Effector memory CD8-positive, alpha-beta T cell (primary cell): ENCODE measurements at regions not wholly inside any gene's neighbourhood (a gene's known extent, or its start where the extent isn't known, plus 50 kb on each side); places are given as distances from the start of the nearest gene placed in this dataset.

Source experiments
- ATAC-seq: fragments of 150-1000 bp; cut with Tn5 transposase; replicated peaks from 2 replicates; pipeline ENCODE4 v1.10.0; 2021; ENCODE audit warnings: mild to moderate bottlenecking, moderate library complexity
- DNase-seq, 3 experiments: peaks; one replicate each; pipeline ENCODE4 v3.0.0; 2021
- H3K27ac Mint-ChIP-seq, 2 donors: one replicate each; pipeline ENCODE4 v1.8.0; 2022; ENCODE audit warnings: mild to moderate bottlenecking in 2 of 2, mixed read lengths in 2 of 2, moderate library complexity in 2 of 2
- H3K27me3 Mint-ChIP-seq, 2 donors: one replicate each; pipeline ENCODE4 v1.8.0; 2022; ENCODE audit warnings: mixed read lengths in 2 of 2
- H3K36me3 Mint-ChIP-seq: one replicate; pipeline ENCODE4 v1.8.0; 2022; ENCODE audit warnings: mild to moderate bottlenecking, moderate library complexity, mixed read lengths; ENCODE audit not compliant: insufficient read depth
- H3K4me1 Mint-ChIP-seq, 2 donors: one replicate each; pipeline ENCODE4 v1.8.0; 2022; ENCODE audit warnings: low read depth in 2 of 2, mixed read lengths in 2 of 2
- H3K4me3 Mint-ChIP-seq, 2 donors: one replicate each; pipeline ENCODE4 v1.8.0; 2022; ENCODE audit warnings: mild to moderate bottlenecking in 2 of 2, mixed read lengths in 2 of 2, moderate library complexity in 2 of 2
- H3K9me3 Mint-ChIP-seq, 2 donors: one replicate each; pipeline ENCODE4 v1.8.0; 2022; ENCODE audit warnings: mixed read lengths in 2 of 2

DNA sequence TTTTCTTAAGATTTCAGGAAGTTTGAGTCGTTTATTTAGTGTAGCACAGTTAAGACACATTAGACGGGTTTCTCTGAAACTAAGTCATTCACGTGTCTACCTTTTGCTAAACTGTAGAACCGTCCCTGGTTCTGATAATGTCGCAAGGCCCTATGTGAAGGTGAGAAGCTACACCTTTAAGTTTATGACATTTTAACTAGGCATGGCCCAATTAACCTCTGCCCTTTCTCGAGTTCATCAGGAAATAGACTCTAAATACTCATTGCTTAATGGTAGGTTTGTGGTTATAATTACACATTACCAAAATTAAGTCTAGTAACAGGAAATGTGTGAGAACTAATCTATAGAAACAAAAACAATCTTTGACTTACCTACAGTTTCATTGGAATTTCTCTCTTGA is 126.6 kb upstream of the FZD8 start:
- ATAC-seq (no peak), DNase-seq (no peak)
- Mint-ChIP-seq H3K9me3 (peaks cover 0 to 2% of the 10 kb centered on the region in 2 donors), H3K27me3 (no peaks in the 10 kb centered on the region), H3K4me3 (no peak overlapping the region), H3K4me1 (no peaks in the 10 kb centered on the region), H3K36me3 (peaks cover 3% of the 10 kb centered on the region), H3K27ac (no peak overlapping the region)

DNA sequence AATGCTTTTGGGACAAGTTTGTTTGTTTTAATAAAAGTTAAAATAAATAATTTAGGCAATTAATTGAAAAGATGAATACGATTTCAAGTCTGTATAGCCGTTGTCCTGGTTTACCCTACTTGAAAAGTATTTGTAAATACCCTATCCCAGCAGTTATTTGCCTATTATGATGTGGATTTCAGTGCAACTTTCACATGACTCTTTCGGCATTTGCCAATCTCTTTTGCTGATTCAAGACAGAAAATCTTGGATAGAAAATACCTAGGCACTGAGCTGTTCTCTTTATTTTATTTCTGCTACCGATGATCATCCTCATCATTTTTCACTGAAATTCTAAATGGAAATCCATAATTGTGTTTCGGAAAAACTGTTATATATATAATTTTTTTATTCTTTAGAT is 125.9 kb upstream of the FZD8 start:
- H3K4me1 Mint-ChIP-seq, result no peaks in the 10 kb centered on the region
- H3K27ac Mint-ChIP-seq, result no peak overlapping the region
- no peak for DNase-seq
- H3K9me3 Mint-ChIP-seq, result peaks cover 0 to 2% of the 10 kb centered on the region in 2 donors
- no peak for ATAC-seq
- no peaks in the 10 kb centered on the region for H3K36me3 Mint-ChIP-seq
- no peak overlapping the region for H3K4me3 Mint-ChIP-seq
- no peaks in the 10 kb centered on the region for H3K27me3 Mint-ChIP-seq

- DNase-seq (no peak), ATAC-seq (no peak)
- H3K4me3 Mint-ChIP-seq, result no peak overlapping the region
- no peaks in the 10 kb centered on the region for H3K36me3 Mint-ChIP-seq
- H3K4me1 Mint-ChIP-seq, result no peaks in the 10 kb centered on the region
- no peak overlapping the region for H3K27ac Mint-ChIP-seq
- peaks cover 0 to 1% of the 10 kb centered on the region in 2 donors for H3K27me3 Mint-ChIP-seq
- H3K9me3 Mint-ChIP-seq, result peaks cover 0 to 2% of the 10 kb centered on the region in 2 donors
These were observed 123.9 kb upstream of the FZD8 start for GRCh38 chr10:35765996-35766395.

DNA sequence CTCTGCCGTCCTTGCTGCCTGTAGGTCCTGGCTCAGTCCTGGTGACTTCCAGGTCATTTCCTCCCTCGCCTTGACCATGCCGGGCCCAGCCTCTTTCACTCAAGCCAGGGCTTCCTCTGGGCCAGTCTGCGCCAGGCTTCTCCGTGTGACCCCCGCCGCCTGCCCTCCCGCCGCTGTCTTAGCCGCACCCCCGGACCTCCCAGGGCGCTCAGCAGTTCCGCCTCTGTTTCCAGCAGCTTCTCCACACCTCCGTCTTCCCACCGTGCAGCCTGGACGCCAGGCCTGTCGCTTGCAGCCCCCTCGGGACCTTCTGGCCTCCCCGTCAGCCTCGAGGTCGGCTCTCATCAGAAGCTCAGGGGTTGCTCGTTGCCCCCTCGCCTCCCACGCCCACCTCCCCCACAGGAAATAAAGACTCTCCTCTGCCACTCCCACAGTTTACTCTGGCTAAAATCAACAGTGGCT is 123.0 kb upstream of the FZD8 start:
- H3K27me3 Mint-ChIP-seq, result peaks cover 0 to 10% of the 10 kb centered on the region in 2 donors
- H3K4me1 Mint-ChIP-seq, result no peaks in the 10 kb centered on the region
- no peaks in the 10 kb centered on the region for H3K36me3 Mint-ChIP-seq
- DNase-seq (no peak), ATAC-seq (no peak)
- H3K9me3 Mint-ChIP-seq, result peaks cover 2 to 8% of the 10 kb centered on the region in 2 donors
- H3K27ac Mint-ChIP-seq, result no peak overlapping the region
- no peak overlapping the region for H3K4me3 Mint-ChIP-seq

DNA sequence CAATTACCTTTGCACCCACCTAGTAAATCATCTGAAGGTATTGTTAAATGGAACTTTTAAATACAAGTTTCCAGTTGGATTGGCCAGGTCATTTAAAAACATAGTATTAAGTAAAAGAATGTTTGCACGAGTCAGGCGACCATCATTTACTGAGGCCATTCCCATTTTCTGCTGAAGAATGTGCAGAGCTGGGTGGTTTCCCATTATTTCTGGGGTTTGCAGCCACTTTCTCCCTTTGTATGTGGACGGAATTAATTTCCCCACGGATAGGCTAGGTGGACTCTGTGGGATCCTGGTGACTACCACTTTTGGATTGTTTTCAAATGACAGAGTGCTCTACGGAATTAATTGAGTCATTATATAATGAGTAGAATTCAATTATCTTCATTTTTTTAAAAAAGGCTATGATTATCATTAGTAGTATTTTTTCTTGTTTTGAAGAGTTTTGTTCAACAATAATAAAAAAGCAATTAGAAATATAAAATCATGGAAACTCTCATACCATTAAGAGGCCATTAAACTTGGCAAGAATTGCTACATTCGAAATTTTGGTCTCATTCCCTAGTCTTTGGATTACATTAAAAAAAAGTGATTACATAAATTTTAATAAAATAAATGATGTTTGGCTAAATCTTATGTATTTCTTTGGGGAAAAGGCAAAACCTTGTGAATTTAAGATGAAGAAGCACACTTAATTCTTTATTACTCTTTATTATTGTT is 120.4 kb upstream of the FZD8 start:
- DNase-seq (no peak), ATAC-seq (no peak)
- Mint-ChIP-seq H3K27ac (no peak overlapping the region), H3K9me3 (peaks cover 2 to 8% of the 10 kb centered on the region in 2 donors), H3K4me1 (no peaks in the 10 kb centered on the region), H3K36me3 (no peaks in the 10 kb centered on the region), H3K4me3 (no peak overlapping the region), H3K27me3 (peaks cover 10 to 12% of the 10 kb centered on the region in 2 donors)

- H3K4me1 Mint-ChIP-seq, result no peaks in the 10 kb centered on the region
These were observed 116.0 kb upstream of the FZD8 start for GRCh38 chr10:35758076-35758475.

DNA sequence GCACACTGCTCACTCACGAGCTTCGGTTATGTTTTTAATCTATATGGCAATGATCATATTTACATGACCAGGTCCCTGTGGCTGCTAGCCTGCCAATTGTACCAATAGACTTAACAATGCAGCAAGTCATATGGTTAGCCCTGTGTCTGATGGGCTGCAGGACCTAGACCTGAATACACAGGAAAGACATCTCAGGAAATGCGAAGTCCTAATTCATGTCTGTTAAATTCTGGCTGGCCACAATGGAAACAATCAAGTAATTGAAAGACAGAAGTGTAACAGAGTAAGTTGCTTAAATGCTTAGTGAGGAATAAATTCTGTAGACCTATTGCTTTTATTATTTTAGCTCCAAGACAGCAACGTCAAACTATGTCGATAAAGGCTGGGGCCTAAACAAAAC is 112.4 kb upstream of the FZD8 start:
- H3K4me1 Mint-ChIP-seq, result no peaks in the 10 kb centered on the region
- no peak overlapping the region for H3K27ac Mint-ChIP-seq
- H3K36me3 Mint-ChIP-seq, result no peaks in the 10 kb centered on the region
- no peak overlapping the region for H3K4me3 Mint-ChIP-seq
- H3K9me3 Mint-ChIP-seq, result peaks cover 0 to 4% of the 10 kb centered on the region in 2 donors
- no peak for DNase-seq
- peaks cover 0 to 12% of the 10 kb centered on the region in 2 donors for H3K27me3 Mint-ChIP-seq
- no peak for ATAC-seq

More at GRCh38 chr10:35758076-35758475, 116.0 kb upstream of the FZD8 start:
- Mint-ChIP-seq H3K27me3 (peaks cover 10 to 12% of the 10 kb centered on the region in 2 donors), H3K4me3 (no peak overlapping the region), H3K27ac (no peak overlapping the region), H3K36me3 (no peaks in the 10 kb centered on the region), H3K9me3 (peaks cover 0 to 8% of the 10 kb centered on the region in 2 donors)
- no peak for ATAC-seq
- no peak for DNase-seq

GRCh38 chr10:35752469-35753461 is 110.7 kb upstream of the FZD8 start:
- Mint-ChIP-seq H3K4me3 (no peak overlapping the region), H3K9me3 (peaks cover 0 to 4% of the 10 kb centered on the region in 2 donors), H3K36me3 (no peaks in the 10 kb centered on the region), H3K27ac (no peak overlapping the region), H3K27me3 (no peaks in the 10 kb centered on the region), H3K4me1 (no peaks in the 10 kb centered on the region)
- no peak for DNase-seq
- ATAC-seq, result no peak

DNA sequence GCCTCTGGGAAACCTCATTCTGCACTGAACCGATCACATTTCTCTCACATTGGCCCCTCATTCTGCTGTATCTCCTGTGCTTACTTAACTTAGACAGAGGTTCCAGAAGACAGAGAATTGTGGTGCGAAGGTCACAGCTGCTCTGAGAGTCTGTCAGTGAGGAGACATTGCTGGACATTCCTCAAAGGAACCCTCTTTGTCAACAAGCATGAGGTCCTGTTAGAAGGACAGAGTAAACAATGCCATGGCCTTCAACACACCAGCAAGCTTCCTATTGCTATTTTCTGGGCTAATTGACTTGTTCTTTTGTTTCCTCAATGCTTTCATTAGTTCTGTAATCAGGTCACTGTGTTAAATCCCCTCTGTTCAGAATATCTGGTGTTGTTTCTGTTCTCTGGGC is 109.3 kb upstream of the FZD8 start:
- Mint-ChIP-seq H3K27me3 (no peaks in the 10 kb centered on the region), H3K27ac (no peak overlapping the region), H3K4me1 (no peaks in the 10 kb centered on the region), H3K4me3 (no peak overlapping the region), H3K36me3 (no peaks in the 10 kb centered on the region), H3K9me3 (peaks cover 0 to 4% of the 10 kb centered on the region in 2 donors)
- ATAC-seq, result no peak
- no peak for DNase-seq

DNA sequence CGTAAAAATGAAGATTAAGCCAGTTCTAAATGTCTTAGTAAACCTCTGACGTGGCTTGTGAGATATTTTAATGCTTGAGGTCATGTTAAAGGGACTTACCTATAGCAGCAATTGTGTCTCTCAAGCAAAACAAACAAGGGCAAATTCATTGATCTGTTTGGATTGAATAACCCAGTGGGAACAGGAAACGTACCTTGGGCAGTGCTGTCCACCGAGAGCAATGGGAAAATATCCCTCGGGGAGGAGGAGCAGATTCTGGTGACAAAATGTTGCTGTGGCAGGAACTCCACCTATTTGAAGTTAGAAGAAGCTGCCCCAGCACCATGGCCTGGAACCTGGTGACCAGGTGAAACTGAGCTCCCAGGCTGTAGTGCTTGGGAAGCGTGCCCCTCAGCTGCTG is 107.1 kb upstream of the FZD8 start:
- H3K27ac Mint-ChIP-seq, result no peak overlapping the region
- peaks cover 0 to 7% of the 10 kb centered on the region in 2 donors for H3K9me3 Mint-ChIP-seq
- H3K4me1 Mint-ChIP-seq, result no peaks in the 10 kb centered on the region
- no peak overlapping the region for H3K4me3 Mint-ChIP-seq
- H3K36me3 Mint-ChIP-seq, result no peaks in the 10 kb centered on the region
- ATAC-seq (no peak), DNase-seq (no peak)
- H3K27me3 Mint-ChIP-seq, result peaks cover 0 to 18% of the 10 kb centered on the region in 2 donors

DNA sequence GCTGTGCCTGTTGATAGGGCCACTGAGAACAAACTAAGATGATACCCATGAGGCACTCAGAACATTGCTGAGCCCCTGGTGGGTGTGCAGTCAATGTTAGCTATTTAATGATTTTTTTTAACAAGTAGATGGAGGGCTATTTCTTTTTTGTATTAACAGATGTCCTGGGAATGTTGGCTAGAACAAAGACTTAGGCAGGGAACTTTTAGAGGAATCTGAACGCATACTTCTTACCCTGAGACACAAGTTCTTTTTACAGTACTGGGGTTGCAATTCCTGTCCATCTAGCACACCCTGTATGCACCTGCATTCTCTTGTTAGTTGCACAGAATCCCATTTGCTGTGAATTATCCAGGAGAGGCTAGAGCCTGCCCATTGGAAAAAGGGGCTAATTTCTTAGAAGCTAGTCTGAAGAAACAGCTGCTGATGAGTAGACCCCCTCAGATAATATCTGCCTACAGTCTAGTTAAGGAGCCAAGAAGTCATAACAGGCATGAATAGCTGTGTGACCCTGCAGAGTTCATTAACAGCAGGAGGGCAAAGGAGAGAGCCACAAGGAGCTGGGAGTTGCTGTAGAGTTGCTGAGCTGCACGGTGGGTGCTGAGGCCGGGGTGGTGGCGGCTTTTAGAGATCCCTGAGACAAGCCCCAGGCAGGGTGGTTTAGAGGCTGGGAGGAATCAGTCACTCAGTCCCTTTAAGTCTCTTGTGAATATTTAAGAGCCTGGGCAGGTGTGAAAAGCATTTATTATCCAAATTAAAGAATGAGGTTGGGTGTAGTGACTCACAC is 103.7 kb upstream of the FZD8 start:
- no peak overlapping the region for H3K27ac Mint-ChIP-seq
- no peak overlapping the region for H3K4me3 Mint-ChIP-seq
- H3K27me3 Mint-ChIP-seq, result peaks cover 0 to 18% of the 10 kb centered on the region in 2 donors
- no peak for ATAC-seq
- peaks cover 0 to 3% of the 10 kb centered on the region in 2 donors for H3K9me3 Mint-ChIP-seq
- no peaks in the 10 kb centered on the region for H3K36me3 Mint-ChIP-seq
- no peaks in the 10 kb centered on the region for H3K4me1 Mint-ChIP-seq
- no peak for DNase-seq

DNA sequence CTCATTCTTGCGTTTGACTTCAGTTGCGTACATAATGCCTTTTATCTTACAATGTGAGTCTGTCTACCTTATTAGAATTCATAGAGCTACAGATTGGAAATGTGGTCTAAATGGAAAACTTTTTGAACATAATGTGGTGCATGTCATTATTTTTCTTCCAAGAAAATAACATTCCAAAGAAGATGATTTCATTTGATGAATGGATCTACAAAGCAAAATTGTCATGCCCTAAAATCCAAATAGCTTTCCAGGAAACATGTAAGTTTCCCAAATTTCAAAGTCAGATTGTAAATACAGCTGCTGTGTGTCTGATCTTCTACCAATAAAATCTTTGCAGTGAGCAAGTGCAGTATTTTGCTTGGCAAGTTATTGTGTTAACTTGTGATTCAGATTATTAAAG is 101.8 kb upstream of the FZD8 start:
- H3K27ac Mint-ChIP-seq, result no peak overlapping the region
- peaks cover 0 to 3% of the 10 kb centered on the region in 2 donors for H3K9me3 Mint-ChIP-seq
- H3K4me3 Mint-ChIP-seq, result no peak overlapping the region
- DNase-seq (no peak), ATAC-seq (no peak)
- peaks cover 0 to 18% of the 10 kb centered on the region in 2 donors for H3K27me3 Mint-ChIP-seq
- H3K4me1 Mint-ChIP-seq, result no peaks in the 10 kb centered on the region
- H3K36me3 Mint-ChIP-seq, result no peaks in the 10 kb centered on the region

DNA sequence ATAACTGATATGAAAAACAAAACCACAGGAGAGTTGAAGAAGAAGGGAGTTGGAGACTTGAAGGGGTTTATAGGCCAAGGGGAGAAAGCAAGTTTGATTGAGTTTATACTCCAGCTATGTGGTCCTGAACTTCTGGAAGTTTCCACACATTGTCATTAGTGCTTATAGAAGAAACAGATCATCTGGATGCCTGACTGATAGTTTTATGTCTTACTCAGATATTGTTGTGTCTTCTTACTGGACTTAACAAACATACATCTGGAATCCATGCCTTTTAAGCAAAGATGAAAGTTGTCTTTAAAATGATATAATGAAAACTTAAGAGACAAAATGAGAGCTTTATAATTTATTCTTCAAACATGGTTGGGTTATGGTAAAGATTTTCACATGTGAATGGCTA is 101.3 kb upstream of the FZD8 start:
- Mint-ChIP-seq H3K4me1 (no peaks in the 10 kb centered on the region), H3K27me3 (peaks cover 0 to 18% of the 10 kb centered on the region in 2 donors), H3K36me3 (no peaks in the 10 kb centered on the region), H3K27ac (no peak overlapping the region), H3K4me3 (no peak overlapping the region), H3K9me3 (peaks cover 0 to 3% of the 10 kb centered on the region in 2 donors)
- ATAC-seq (no peak), DNase-seq (no peak)
